ENCODE measurements at regions not wholly inside any gene's neighbourhood (a gene's known extent, or its start where the extent isn't known, plus 50 kb on each side); places are given as distances from the start of the nearest gene placed in this dataset.

GRCh38 chr1:232110281-232111090, 483.9 kb downstream of the DISC1 start:
- DNase-seq, result no peak

GRCh38 chr1:232109391-232109790, 482.8 kb downstream of the DISC1 start:
- no peak for DNase-seq

DNA sequence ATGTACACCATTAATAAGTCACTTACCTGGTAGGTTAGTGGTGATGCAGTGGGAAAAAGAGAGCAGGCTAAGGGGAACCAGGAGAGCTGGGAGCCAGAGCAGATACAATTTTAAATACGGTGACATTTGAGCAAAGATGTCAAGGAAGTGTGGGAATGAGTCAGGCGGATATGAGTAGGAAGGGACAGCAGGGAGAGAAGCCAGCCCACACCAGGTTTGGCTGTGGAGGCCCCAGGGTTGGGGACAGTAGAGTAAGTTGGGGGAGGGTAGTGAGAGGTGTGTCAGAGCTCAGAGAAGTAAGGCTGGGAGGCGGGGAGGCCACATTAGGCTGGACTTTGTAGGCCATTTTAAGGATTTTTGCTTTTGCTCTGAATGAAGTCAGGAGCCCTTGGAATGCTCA, 482.0 kb downstream of the DISC1 start:
- no peak for DNase-seq

GRCh38 chr1:232106415-232106814, 479.8 kb downstream of the DISC1 start:
- DNase-seq, result no peak

DNA sequence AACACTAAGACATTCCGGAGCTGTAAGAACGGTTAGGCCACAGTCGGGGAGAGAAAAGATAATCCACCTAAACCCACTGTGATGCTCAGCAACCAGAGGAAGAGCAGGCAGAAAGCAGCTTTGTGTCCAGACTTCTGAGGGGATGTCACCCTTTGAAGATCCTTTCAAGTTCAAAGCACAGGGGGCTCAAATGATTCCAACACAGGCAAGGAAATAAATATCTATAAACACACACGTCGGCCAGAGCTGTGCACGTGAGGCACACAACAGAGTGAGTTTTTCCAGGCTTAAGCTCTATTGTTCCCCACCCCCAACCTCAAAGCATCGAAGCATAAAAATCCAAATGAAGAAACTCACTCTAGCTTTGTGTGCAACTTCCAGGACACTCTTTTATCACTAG, 479.0 kb downstream of the DISC1 start:
- no peak for DNase-seq

DNA sequence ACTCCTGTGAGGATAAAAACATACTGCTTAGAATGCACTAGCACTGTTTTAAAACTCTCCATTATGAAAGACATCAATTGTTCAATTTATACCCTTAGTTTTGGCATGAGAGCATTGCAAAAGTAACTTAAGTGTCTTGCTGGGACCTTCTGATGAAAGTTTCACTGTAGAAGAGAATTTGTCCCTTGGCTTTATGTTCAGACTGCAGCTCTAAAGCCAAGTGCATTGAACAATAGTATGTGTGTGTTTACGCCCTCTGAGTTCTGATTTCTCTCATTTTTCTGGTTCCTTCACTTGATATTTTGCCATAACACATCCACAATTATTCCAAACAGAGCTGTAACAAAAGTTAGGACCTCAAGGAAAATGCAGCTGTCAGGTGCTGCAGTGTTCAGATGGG, 474.6 kb downstream of the DISC1 start:
- DNase-seq, result no peak

GRCh38 chr1:232096751-232097150, 470.2 kb downstream of the DISC1 start:
- DNase-seq, result no peak

All from hippocampal formation (tissue), 2 donors.